ENCODE measurements at regions not wholly inside any gene's neighbourhood (a gene's known extent, or its start where the extent isn't known, plus 50 kb on each side); places are given as distances from the start of the nearest gene placed in this dataset.

GRCh38 chr13:64808704-64809103 lies 2421.4 kb downstream of the PCDH9 start:
- TF ChIP-seq CTCF (IDR thresholded peaks at IDR 0.05) (no peak), EP300 (IDR thresholded peaks at IDR 0.05) (no peak)

Data from ovary (tissue), 3 donors.